ENCODE measurements at regions not wholly inside any gene's neighbourhood (a gene's known extent, or its start where the extent isn't known, plus 50 kb on each side); places are given as distances from the start of the nearest gene placed in this dataset.
A peak's percentile ranks its signal among the peaks of the same experiment; 100 is the strongest.
"Not testable (repeated sequence)": the region's sequence is repeated elsewhere in the genome, so short reads cannot be mapped to it uniquely, and the experiment has no call there.

GRCh38 chr12:112615196-112615595 lies 176.4 kb upstream of the RPH3A start:
- no peak for DNase-seq (ENCODE audit: low read depth)

- DNase-seq (ENCODE audit: low read depth), result no peak
Measured at GRCh38 chr12:112616469-112617152, 174.9 kb upstream of the RPH3A start.

DNA sequence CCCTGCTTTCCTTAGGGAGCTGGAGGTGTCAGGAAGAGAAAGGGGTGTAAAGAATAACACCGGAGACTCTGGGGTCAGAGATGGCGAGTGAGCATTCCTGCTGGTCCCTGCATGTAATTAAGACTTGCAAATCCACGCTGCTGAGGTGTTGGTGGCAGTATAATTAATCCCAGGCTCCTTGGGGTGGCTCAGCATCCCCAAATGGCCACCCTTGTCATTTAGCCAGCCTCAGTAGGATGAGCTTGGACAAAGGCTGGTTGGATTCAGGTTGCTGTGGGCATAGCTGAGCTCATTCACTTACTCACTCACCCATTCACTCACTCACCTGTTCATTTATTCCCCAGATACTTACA lies 174.4 kb upstream of the RPH3A start:
- DNase-seq (ENCODE audit: low read depth), result no peak

GRCh38 chr12:112627851-112628250 lies 163.7 kb upstream of the RPH3A start:
- no peak for DNase-seq (ENCODE audit: low read depth)

- not testable (repeated sequence) for DNase-seq (ENCODE audit: low read depth)
Measured at GRCh38 chr12:112631974-112632373, 159.6 kb upstream of the RPH3A start.

DNA sequence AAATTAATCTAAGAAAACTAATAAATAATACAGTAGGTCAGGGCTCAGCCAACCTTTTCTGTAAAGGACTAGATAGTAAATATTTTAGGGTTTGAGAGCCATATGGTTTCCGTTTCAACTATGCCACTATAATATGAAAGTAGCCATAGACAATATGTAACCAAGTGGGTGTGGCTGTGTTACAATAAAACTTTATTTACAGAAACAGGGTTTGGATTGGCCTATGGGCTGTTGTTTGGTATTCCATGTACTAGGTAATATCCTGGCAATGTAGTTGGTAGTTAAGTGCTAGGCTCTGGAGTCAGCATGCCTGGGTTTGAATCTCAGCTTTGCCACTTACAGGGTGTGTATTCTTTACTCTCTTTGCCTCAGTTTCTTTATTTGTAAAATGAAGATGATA lies 156.5 kb upstream of the RPH3A start:
- no peak for DNase-seq (ENCODE audit: low read depth)

DNA sequence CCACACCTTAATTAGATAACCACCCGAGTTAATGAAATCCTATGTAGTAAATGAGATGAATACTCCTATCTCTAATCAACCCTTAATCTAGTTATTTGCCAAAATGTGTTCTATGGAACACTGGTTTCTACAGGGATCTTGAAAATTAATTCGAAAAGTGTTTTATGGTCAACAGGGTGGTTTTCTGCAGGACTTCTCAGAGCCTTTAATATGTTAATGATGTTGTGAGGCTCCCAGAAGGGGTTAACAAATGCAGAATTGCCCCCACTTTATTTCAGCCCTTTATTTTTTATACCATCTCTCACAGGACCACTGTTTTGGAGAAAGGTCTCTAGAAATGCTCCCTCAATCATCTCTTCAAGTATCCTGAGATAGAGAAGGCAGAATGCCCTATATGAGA lies 153.1 kb upstream of the RPH3A start:
- DNase-seq (ENCODE audit: low read depth), result no peak

DNA sequence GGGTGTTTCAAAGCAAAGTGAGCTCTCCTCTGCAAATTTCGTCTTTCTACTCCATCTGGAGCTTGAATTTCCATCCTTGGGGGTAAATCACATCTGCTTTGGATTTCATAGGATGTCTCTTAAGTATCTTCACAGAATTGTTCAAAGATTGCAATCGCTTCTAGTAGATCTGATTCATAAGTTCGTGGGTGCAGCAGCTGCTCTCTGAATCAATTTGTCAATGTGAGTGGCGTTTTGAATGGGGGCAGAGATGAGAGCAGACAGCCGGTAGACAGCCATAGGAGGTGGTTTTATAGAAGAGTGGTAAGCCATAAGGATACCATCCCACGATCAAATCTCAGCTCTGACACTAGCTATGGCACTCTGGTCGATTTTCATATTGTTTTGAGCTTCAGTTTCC lies 146.0 kb upstream of the RPH3A start:
- DNase-seq (ENCODE audit: low read depth), result no peak

GRCh38 chr12:112656141-112656540 lies 135.4 kb upstream of the RPH3A start:
- DNase-seq (ENCODE audit: low read depth), result no peak

DNA sequence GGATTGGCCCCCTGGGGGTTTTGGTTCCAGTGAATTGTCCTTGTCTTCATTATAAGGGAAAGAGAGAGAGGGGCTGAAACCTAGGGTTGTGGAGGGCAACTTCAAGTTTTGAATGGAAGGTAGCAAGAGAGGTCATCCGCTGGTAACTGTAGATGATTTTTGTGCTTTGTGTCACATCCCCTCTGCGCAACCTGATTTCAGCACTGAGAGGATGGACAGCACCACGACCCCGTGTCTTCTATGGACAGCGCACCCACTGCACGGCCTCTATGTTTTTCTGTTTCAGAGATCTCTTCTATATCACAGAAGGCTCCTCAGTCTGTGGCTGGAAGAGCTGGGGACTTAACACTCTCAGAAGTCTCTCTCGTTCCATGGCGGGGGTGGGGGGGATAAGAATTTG lies 127.0 kb upstream of the RPH3A start:
- no peak for DNase-seq (ENCODE audit: low read depth)

GRCh38 chr12:112665958-112666357 lies 125.6 kb upstream of the RPH3A start:
- DNase-seq (ENCODE audit: low read depth), result no peak

DNA sequence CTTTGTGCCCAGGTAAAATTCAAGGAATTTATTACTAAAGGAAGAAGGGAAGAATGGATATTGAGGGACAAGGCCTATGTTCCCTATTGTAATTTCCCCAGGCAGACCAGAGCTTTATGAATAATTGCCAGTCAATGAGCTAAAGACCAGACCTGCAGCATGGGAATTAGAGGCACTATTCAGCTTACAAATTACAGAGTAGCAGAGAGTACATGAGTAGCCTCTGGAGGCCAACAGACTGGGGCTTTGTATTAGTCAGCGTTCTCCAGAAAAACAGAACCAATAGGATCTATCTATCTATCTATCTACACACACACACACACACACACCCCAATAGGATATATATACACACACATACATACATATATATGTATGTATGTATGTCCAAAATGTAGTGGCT lies 120.0 kb upstream of the RPH3A start:
- DNase-seq (ENCODE audit: low read depth), result no peak

DNA sequence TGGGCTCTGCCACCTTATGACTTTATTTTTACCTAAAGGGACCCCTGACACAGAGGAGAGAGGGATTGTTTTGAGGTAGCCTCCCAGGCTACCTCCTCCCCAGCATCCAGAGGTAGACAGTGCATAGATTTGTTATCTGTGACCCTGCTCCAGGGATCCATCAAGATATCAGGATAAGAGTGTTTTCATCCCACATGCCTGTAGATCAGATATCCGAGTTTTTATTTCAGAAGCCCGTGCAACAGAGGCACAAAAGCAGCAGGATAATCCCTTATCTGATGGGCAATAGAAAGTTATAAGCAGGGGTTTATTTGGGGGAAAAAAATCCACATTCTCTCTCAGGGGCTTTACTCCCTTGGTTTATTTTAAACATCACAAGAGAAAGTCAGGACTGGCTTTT lies 117.0 kb upstream of the RPH3A start:
- DNase-seq (ENCODE audit: low read depth), result no peak

DNA sequence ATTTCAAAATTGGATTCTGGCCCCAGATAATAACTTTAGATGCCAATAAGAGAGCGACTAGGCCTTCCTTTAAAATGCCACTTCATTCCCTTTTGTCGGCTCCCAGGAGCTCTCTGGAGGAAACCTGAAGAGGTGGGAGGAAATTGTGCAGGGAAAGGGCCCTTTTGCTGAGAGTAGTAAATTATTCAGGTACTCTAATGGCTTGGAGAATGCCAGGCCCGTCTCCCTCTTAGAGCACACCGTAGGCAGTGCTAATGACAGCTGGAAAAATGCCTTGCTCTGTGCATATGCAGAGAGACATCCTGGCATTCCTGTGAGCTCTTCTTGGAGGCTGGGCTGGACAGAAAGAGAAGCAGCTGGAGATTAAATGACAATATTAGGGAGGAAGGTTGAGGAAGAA lies 115.0 kb upstream of the RPH3A start:
- DNase-seq (ENCODE audit: low read depth), result no peak

- DNase-seq (ENCODE audit: low read depth), result no peak
Measured at GRCh38 chr12:112677050-112677765, 114.3 kb upstream of the RPH3A start.

GRCh38 chr12:112680993-112681392 lies 110.6 kb upstream of the RPH3A start:
- DNase-seq (ENCODE audit: low read depth), result no peak

GRCh38 chr12:112682586-112682985 lies 109.0 kb upstream of the RPH3A start:
- DNase-seq (ENCODE audit: low read depth), result no peak

DNA sequence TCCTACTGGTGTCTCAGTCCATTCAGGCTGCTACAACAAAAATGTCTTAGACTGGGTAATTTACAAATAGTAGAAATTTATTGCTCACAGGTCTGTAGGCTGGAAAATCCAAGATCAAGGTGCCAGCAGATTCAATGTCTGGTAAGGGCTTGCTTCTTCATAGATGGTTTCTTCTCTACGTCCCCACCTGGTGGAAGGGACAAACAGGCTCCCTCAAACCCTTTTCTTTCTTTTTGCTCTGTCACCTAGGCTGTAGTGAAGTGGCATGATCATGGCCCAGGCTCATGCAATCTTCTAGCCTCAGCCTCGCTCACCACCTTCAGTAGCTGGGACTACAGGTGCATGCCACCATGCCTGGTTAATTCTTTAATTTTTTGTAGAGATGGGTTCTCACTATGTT lies 106.8 kb upstream of the RPH3A start:
- no peak for DNase-seq (ENCODE audit: low read depth)

DNA sequence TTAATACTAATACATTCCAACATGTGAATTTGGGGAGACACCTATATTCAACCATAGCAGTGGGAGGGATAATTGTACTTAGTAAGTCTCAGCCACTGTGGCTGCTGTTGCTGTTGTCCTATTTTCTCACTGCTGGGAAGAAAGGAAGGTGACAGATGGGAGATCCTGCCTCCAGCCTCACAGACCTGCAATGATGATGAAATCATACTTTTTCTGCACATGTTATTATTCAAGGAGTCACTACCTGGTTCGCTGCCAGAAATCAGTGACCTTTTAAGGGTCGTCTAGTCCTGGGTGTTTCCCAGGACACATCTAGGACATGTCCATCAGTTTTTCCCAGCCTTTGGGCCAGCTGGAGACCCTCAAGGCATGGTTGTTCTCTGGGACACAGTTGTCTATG lies 106.2 kb upstream of the RPH3A start:
- DNase-seq (ENCODE audit: low read depth), result no peak

- peak; percentile 8 for DNase-seq (ENCODE audit: low read depth)
Measured at GRCh38 chr12:112686373-112686772, 105.2 kb upstream of the RPH3A start.

DNA sequence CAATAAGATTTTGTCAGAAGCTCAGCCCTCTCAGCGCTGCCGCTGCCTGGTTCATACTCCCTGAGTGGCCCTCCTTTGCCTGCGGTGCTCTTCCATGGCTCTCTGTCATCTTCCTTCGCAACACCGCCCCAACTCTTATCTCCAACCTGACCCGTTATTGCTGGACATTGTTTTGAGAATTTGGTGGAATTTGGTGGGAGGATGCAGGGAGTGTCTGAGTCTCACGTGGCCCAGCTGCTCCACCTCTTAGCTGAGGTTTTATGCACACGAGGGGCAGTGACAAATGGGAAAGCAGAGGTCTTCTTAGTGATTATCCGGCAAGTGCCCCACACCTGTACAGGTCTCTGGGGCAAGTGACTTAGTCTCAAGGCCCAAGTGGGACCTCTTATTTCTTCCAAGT lies 97.5 kb upstream of the RPH3A start:
- no peak for DNase-seq (ENCODE audit: low read depth)

DNA sequence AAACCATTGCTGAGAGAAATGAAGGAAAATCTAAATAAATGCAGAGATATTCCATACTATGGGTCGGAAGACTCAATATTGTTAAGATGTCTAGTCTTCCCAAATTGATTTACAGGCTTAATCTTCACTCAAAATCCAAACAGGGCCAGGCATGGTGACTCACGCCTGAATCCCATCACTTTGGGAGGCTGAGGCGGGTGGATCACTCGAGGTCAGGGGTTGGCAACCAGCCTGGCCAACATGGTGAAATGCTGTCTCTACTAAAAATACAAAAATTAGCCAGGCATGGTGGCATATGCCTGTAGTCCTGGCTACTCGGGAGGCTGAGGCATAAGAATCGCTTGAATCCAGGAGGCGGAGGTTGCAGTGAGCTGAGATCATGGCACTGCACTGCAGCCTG lies 94.1 kb upstream of the RPH3A start:
- DNase-seq (ENCODE audit: low read depth), result not testable (repeated sequence)

DNA sequence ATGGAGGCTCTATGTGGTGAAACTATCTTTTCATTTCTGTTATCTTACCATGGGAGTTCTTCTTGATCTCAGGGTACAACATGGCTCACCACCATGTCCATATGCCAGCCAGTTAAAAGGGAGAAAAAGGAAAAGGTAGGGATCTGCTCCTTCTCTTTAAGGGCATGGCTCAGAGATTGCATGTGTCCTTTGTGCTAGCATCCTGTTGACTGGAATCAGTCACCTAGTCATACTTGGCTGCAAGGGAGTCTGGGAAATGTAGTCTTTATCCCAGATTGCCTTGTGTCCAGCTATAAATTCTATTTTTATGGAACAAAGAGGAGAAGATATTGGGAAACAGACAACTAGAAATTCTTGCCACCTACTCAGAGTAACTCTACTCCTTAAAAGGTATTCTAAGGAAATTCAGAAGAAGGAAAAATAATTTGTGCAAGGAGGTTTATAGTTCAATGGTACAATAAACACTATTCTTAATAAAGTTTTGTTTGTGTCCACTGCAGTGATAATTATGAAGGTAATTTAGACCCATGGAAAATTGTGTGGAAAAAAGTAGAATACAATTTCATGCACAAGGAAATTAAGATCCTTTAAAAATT lies 86.4 kb upstream of the RPH3A start:
- DNase-seq (ENCODE audit: low read depth), result no peak
